ENCODE measurements at regions not wholly inside any gene's neighbourhood (a gene's known extent, or its start where the extent isn't known, plus 50 kb on each side); places are given as distances from the start of the nearest gene placed in this dataset.

GRCh38 chr10:11388996-11389395 lies 222.5 kb downstream of the USP6NL start (continued):
- TF ChIP-seq SFPQ (IDR thresholded peaks at IDR 0.05; ENCODE audit: low read depth, low read length) (no peak), NFXL1 (CRISPR knock-in tag; IDR thresholded peaks at IDR 0.05) (no peak), GMEB1 (CRISPR knock-in tag; IDR thresholded peaks at IDR 0.05) (no peak), CHD7 (IDR thresholded peaks at IDR 0.05; ENCODE audit: low read depth, low read length) (no peak), USF2 (CRISPR knock-in tag; IDR thresholded peaks at IDR 0.05) (no peak), E4F1 (CRISPR knock-in tag; IDR thresholded peaks at IDR 0.05; ENCODE audit: borderline replicate concordance) (no peak)

Measured in K562 (cell line).